Esophagus squamous epithelium (tissue), 5 donors: ENCODE measurements at regions not wholly inside any gene's neighbourhood (a gene's known extent, or its start where the extent isn't known, plus 50 kb on each side); places are given as distances from the start of the nearest gene placed in this dataset.

Source experiments
- DNase-seq: peaks from one replicate; lab custom pipeline; 2025; lab: John Stamatoyannopoulos, UW
- H3K27ac ChIP-seq, 4 donors: fragments of 200-600 bp; sonication (generic); one replicate each; pipeline ENCODE4 v1.5.1; 2016 to 2019; ENCODE audit warnings: mild to moderate bottlenecking in 1 of 4
- H3K27me3 ChIP-seq, 4 donors: fragments of 200-600 bp; sonication (generic); 1 replicate in 3 of 4; 2 replicates in 1 of 4; pipeline versions ENCODE4 v1.5.1 to v1.6.0; 2017 to 2021; ENCODE audit warnings: antibody characterized with exemption in 1 of 4
- H3K36me3 ChIP-seq, 3 donors: fragments of 200-600 bp; sonication (generic); one replicate each; pipeline ENCODE4 v1.5.1; 2016 to 2019
- H3K4me1 ChIP-seq, 3 donors: fragments of 200-600 bp; sonication (generic); one replicate each; pipeline ENCODE4 v1.5.1; 2017 to 2019
- H3K4me3 ChIP-seq, 4 donors: fragments of 200-600 bp; sonication (generic); 1 replicate in 3 of 4; 2 replicates in 1 of 4; pipeline ENCODE4 v1.5.1; 2016 to 2019; ENCODE audit warnings: mild to moderate bottlenecking in 2 of 4, moderate library complexity in 1 of 4
- H3K9me3 ChIP-seq, 3 donors: fragments of 200-600 bp; sonication (generic); one replicate each; pipeline ENCODE4 v1.5.1; 2016 to 2019
- POLR2A ChIP-seq, 4 donors: fragments of 450-650 bp; IDR thresholded peaks; one replicate each; pipeline ENCODE4 v1.6.1; 2017; ENCODE audit warnings: antibody characterized with exemption in 4 of 4, mild to moderate bottlenecking in 4 of 4, moderate library complexity in 3 of 4
- WGBS, 2 donors: methylation state at CpG; one replicate each; pipeline ENCODE4 v1.1.5; 2018; 5-methylcytosine and 5-hydroxymethylcytosine counted together
- intact Hi-C: fragments of 100-400 bp; cut with DNase I; formaldehyde crosslinking; loops from one replicate; pipeline ENCODE4 v1.15.0; 2022
- TF ChIP-seq, protein P1 (sequence below), 6 experiments: fragments of 450-650 bp in 4 of 6; fragments of 200-600 bp in 2 of 6; sonication (generic) in 2 of 6; IDR thresholded peaks; one replicate each; pipeline ENCODE4 v1.5.1; 2016 to 2019; ENCODE audit warnings: antibody characterized with exemption in 6 of 6, mild to moderate bottlenecking in 4 of 6, moderate library complexity in 4 of 6
- donor health status: DM: yes; HTN: yes; CAD: no.

GRCh38 chr14:61925043-61925442, 162.8 kb downstream of the SNAPC1 start:
- no peak for DNase-seq
- no peaks in the 10 kb centered on the region for H3K36me3 ChIP-seq
- WGBS, 2 donors, result 46 to 47% methylated on average over 5 of the region's 5 CpGs
- TF ChIP-seq POLR2A (IDR thresholded peaks at IDR 0.05), result no peak
- TF ChIP-seq, protein P1, sequence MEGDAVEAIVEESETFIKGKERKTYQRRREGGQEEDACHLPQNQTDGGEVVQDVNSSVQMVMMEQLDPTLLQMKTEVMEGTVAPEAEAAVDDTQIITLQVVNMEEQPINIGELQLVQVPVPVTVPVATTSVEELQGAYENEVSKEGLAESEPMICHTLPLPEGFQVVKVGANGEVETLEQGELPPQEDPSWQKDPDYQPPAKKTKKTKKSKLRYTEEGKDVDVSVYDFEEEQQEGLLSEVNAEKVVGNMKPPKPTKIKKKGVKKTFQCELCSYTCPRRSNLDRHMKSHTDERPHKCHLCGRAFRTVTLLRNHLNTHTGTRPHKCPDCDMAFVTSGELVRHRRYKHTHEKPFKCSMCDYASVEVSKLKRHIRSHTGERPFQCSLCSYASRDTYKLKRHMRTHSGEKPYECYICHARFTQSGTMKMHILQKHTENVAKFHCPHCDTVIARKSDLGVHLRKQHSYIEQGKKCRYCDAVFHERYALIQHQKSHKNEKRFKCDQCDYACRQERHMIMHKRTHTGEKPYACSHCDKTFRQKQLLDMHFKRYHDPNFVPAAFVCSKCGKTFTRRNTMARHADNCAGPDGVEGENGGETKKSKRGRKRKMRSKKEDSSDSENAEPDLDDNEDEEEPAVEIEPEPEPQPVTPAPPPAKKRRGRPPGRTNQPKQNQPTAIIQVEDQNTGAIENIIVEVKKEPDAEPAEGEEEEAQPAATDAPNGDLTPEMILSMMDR (IDR thresholded peaks at IDR 0.05), result no peak
- H3K4me3 ChIP-seq, result no peak overlapping the region
- peaks cover 0 to 14% (median 0%) of the 10 kb centered on the region in 3 donors for H3K4me1 ChIP-seq
- peaks cover 0 to 5% (median 0%) of the 10 kb centered on the region in 4 donors for H3K27me3 ChIP-seq
- H3K9me3 ChIP-seq, result no peaks in the 10 kb centered on the region
- intact Hi-C loops, result no loop called here
- no peak overlapping the region for H3K27ac ChIP-seq

GRCh38 chr14:61925732-61926435, 163.7 kb downstream of the SNAPC1 start:
- no peak for DNase-seq
- peaks cover 0 to 14% (median 0%) of the 10 kb centered on the region in 3 donors for H3K4me1 ChIP-seq
- H3K27me3 ChIP-seq, result peaks cover 0 to 7% (median 0%) of the 10 kb centered on the region in 4 donors
- no peak overlapping the region for H3K4me3 ChIP-seq
- 88 to 94% methylated on average over 1 of the region's 1 CpG for WGBS, 2 donors
- intact Hi-C loops, result no loop called here
- H3K27ac ChIP-seq, result no peak overlapping the region
- no peaks in the 10 kb centered on the region for H3K9me3 ChIP-seq
- H3K36me3 ChIP-seq, result no peaks in the 10 kb centered on the region
- TF ChIP-seq, protein P1 (IDR thresholded peaks at IDR 0.05), result no peak
- no peak for TF ChIP-seq POLR2A (IDR thresholded peaks at IDR 0.05)

DNA sequence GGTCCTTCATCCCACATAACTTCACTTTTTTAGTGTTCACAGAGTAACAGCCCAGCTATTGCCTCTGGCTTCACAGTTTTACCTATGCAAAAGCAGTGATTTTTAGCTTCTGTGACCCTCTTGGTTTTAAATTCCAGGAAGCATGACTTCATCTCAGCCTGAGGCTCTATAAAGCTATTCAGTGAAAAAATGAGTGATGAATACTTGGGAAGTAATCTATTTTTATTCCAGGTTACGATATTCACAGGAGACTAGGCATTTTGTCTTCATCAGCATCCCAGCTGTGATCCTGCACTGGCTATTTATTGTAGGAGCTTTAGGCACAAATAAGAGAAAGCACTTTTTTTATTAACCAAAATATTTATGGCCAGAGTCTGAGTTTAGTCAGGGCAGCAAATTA, 164.8 kb downstream of the SNAPC1 start:
- Histone ChIP-seq H3K27ac (no peak overlapping the region), H3K27me3 (peaks cover 0 to 10% (median 0%) of the 10 kb centered on the region in 4 donors), H3K4me3 (no peak overlapping the region), H3K9me3 (no peaks in the 10 kb centered on the region), H3K4me1 (peaks cover 0 to 14% (median 0%) of the 10 kb centered on the region in 3 donors), H3K36me3 (no peaks in the 10 kb centered on the region)
- TF ChIP-seq POLR2A (IDR thresholded peaks at IDR 0.05), result no peak
- TF ChIP-seq, protein P1 (IDR thresholded peaks at IDR 0.05), result no peak
- intact Hi-C loops, result no loop called here
- 13 to 17% methylated on average over 1 of the region's 1 CpG for WGBS, 2 donors
- DNase-seq, result no peak

DNA sequence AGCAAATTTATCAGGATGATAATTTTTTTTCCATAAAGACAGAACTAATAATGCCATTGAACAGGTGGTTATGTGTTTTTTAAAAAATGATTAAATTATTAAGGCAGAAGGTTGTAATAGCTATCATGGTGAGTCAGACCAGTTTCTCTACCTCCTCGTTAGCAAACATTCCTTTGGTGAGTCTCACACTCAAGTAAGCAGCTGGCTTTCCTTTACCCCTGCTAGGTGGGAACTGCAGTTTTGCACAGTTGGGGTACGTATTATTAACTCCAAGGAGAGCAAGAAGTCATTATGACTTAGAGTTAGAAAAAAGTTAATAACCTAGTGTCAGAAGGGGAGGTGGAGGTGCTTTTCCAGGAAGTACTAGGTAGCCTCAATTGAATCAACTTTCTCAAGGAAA, 165.3 kb downstream of the SNAPC1 start:
- DNase-seq, result no peak
- no peaks in the 10 kb centered on the region for H3K9me3 ChIP-seq

GRCh38 chr14:61928300-61928699, 166.1 kb downstream of the SNAPC1 start:
- Histone ChIP-seq H3K4me1 (peaks cover 0 to 14% (median 0%) of the 10 kb centered on the region in 3 donors), H3K36me3 (no peaks in the 10 kb centered on the region), H3K4me3 (no peak overlapping the region), H3K27me3 (peaks cover 0 to 19% (median 0%) of the 10 kb centered on the region in 4 donors), H3K9me3 (no peaks in the 10 kb centered on the region), H3K27ac (no peak overlapping the region)
- no peak for DNase-seq
- TF ChIP-seq, protein P1 (IDR thresholded peaks at IDR 0.05), result no peak
- TF ChIP-seq POLR2A (IDR thresholded peaks at IDR 0.05), result no peak
- intact Hi-C loops, result no loop called here

More for the DNA sequence above, 165.3 kb downstream of the SNAPC1 start:
- H3K36me3 ChIP-seq, result no peaks in the 10 kb centered on the region
- TF ChIP-seq, protein P1 (IDR thresholded peaks at IDR 0.05), result no peak
- TF ChIP-seq POLR2A (IDR thresholded peaks at IDR 0.05), result no peak
- H3K4me3 ChIP-seq, result no peak overlapping the region
- no peak overlapping the region for H3K27ac ChIP-seq
- H3K4me1 ChIP-seq, result peaks cover 0 to 14% (median 0%) of the 10 kb centered on the region in 3 donors
- peaks cover 0 to 13% (median 0%) of the 10 kb centered on the region in 4 donors for H3K27me3 ChIP-seq
- WGBS, 2 donors, result 26 to 40% methylated on average over 2 of the region's 2 CpGs
- intact Hi-C loops, result no loop called here
